ENCODE measurements at regions not wholly inside any gene's neighbourhood (a gene's known extent, or its start where the extent isn't known, plus 50 kb on each side); places are given as distances from the start of the nearest gene placed in this dataset.
A peak's percentile ranks its signal among the peaks of the same experiment; 100 is the strongest.

GRCh38 chr2:34288016-34288415 is 688.9 kb upstream of the FAM98A start:
- Mint-ChIP-seq H3K4me1 (ENCODE audit: unreplicated experiment) (no peaks in the 10 kb centered on the region), H3K27me3 (ENCODE audit: unreplicated experiment) (no peaks in the 10 kb centered on the region), H3K27ac (ENCODE audit: unreplicated experiment) (no peak overlapping the region), H3K4me3 (ENCODE audit: unreplicated experiment) (no peak overlapping the region), H3K36me3 (ENCODE audit: low read depth, unreplicated experiment) (no peaks in the 10 kb centered on the region), H3K9me3 (ENCODE audit: unreplicated experiment) (no peaks in the 10 kb centered on the region)
- TF ChIP-seq CTCF (IDR thresholded peaks at IDR 0.05; ENCODE audit: unreplicated experiment) = no peak
- DNase-seq (ENCODE audit: low spot score) = no peak

- Mint-ChIP-seq H3K4me3 (ENCODE audit: unreplicated experiment) (no peak overlapping the region), H3K27me3 (ENCODE audit: unreplicated experiment) (no peaks in the 10 kb centered on the region), H3K36me3 (ENCODE audit: low read depth, unreplicated experiment) (no peaks in the 10 kb centered on the region), H3K27ac (ENCODE audit: unreplicated experiment) (no peak overlapping the region), H3K9me3 (ENCODE audit: unreplicated experiment) (no peaks in the 10 kb centered on the region), H3K4me1 (ENCODE audit: unreplicated experiment) (peaks cover 6% of the 10 kb centered on the region)
- no peak for TF ChIP-seq CTCF (IDR thresholded peaks at IDR 0.05; ENCODE audit: unreplicated experiment)
- no peak for DNase-seq (ENCODE audit: low spot score)
Observed at GRCh38 chr2:34280606-34281005, 681.5 kb upstream of the FAM98A start.

- Mint-ChIP-seq H3K4me1 (ENCODE audit: unreplicated experiment) (no peaks in the 10 kb centered on the region), H3K36me3 (ENCODE audit: low read depth, unreplicated experiment) (no peaks in the 10 kb centered on the region), H3K27ac (ENCODE audit: unreplicated experiment) (no peak overlapping the region), H3K9me3 (ENCODE audit: unreplicated experiment) (no peaks in the 10 kb centered on the region), H3K4me3 (ENCODE audit: unreplicated experiment) (no peak overlapping the region), H3K27me3 (ENCODE audit: unreplicated experiment) (no peaks in the 10 kb centered on the region)
- no peak for DNase-seq (ENCODE audit: low spot score)
- TF ChIP-seq CTCF (IDR thresholded peaks at IDR 0.05; ENCODE audit: unreplicated experiment) = no peak
Observed at GRCh38 chr2:34266908-34267697, 668.0 kb upstream of the FAM98A start.

GRCh38 chr2:34261701-34262100 is 662.6 kb upstream of the FAM98A start:
- TF ChIP-seq CTCF (IDR thresholded peaks at IDR 0.05; ENCODE audit: unreplicated experiment) = peak; percentile 17
- H3K9me3 Mint-ChIP-seq (ENCODE audit: unreplicated experiment) = no peaks in the 10 kb centered on the region
- H3K27ac Mint-ChIP-seq (ENCODE audit: unreplicated experiment) = no peak overlapping the region
- H3K36me3 Mint-ChIP-seq (ENCODE audit: low read depth, unreplicated experiment) = no peaks in the 10 kb centered on the region
- no peak overlapping the region for H3K4me3 Mint-ChIP-seq (ENCODE audit: unreplicated experiment)
- H3K27me3 Mint-ChIP-seq (ENCODE audit: unreplicated experiment) = no peaks in the 10 kb centered on the region
- DNase-seq (ENCODE audit: low spot score) = no peak
- no peaks in the 10 kb centered on the region for H3K4me1 Mint-ChIP-seq (ENCODE audit: unreplicated experiment)

- Mint-ChIP-seq H3K4me1 (ENCODE audit: unreplicated experiment) (no peaks in the 10 kb centered on the region), H3K4me3 (ENCODE audit: unreplicated experiment) (no peak overlapping the region), H3K9me3 (ENCODE audit: unreplicated experiment) (no peaks in the 10 kb centered on the region), H3K36me3 (ENCODE audit: low read depth, unreplicated experiment) (no peaks in the 10 kb centered on the region), H3K27ac (ENCODE audit: unreplicated experiment) (no peak overlapping the region), H3K27me3 (ENCODE audit: unreplicated experiment) (no peaks in the 10 kb centered on the region)
- no peak for DNase-seq (ENCODE audit: low spot score)
- no peak for TF ChIP-seq CTCF (IDR thresholded peaks at IDR 0.05; ENCODE audit: unreplicated experiment)
Observed at GRCh38 chr2:34254272-34254878, 655.3 kb upstream of the FAM98A start.
